HG03442 (cell line): ENCODE measurements at regions not wholly inside any gene's neighbourhood (a gene's known extent, or its start where the extent isn't known, plus 50 kb on each side); places are given as distances from the start of the nearest gene placed in this dataset.
A peak's percentile ranks its signal among the peaks of the same experiment; 100 is the strongest.
"Not testable (repeated sequence)": the region's sequence is repeated elsewhere in the genome, so short reads cannot be mapped to it uniquely, and the experiment has no call there.

Experiments used
- ATAC-seq: cut with Tn5 transposase; IDR thresholded peaks from one replicate; pipeline ENCODE4 v1.9.1; 2021; ENCODE audit warnings: mild to moderate bottlenecking, moderate library complexity; ENCODE audit not compliant: unreplicated experiment

GRCh38 chr10:44014644-44015250 lies 366.1 kb upstream of the ZNF32 start:
- ATAC-seq: no peak

- no peak for ATAC-seq
Measured at GRCh38 chr10:44013981-44014380, 365.3 kb upstream of the ZNF32 start.

GRCh38 chr10:44012921-44013320 lies 364.2 kb upstream of the ZNF32 start:
- ATAC-seq: no peak

- no peak for ATAC-seq
Measured at GRCh38 chr10:44011603-44011981, 362.9 kb upstream of the ZNF32 start.

- peak; percentile 89 for ATAC-seq
Measured at GRCh38 chr10:44010873-44011602, 362.4 kb upstream of the ZNF32 start.

- ATAC-seq: no peak
Measured at GRCh38 chr10:44009891-44010632, 361.4 kb upstream of the ZNF32 start.

- ATAC-seq: no peak
Measured at GRCh38 chr10:44008917-44009709, 360.4 kb upstream of the ZNF32 start.

GRCh38 chr10:44008270-44008916 lies 359.7 kb upstream of the ZNF32 start:
- ATAC-seq: peak; percentile 53

GRCh38 chr10:44006771-44007170 lies 358.1 kb upstream of the ZNF32 start:
- ATAC-seq: no peak

- ATAC-seq: no peak
Measured at GRCh38 chr10:44005788-44006099, 357.1 kb upstream of the ZNF32 start.

- ATAC-seq: no peak
Measured at GRCh38 chr10:44004913-44005787, 356.5 kb upstream of the ZNF32 start.

- no peak for ATAC-seq
Measured at GRCh38 chr10:43998021-43998809, 349.5 kb upstream of the ZNF32 start.

- no peak for ATAC-seq
Measured at GRCh38 chr10:43997330-43997729, 348.6 kb upstream of the ZNF32 start.

- ATAC-seq: no peak
Measured at GRCh38 chr10:43994539-43994938, 345.9 kb upstream of the ZNF32 start.

GRCh38 chr10:43992816-43993215 lies 344.1 kb upstream of the ZNF32 start:
- ATAC-seq: not testable (repeated sequence)

GRCh38 chr10:43986374-43986773 lies 337.7 kb upstream of the ZNF32 start:
- no peak for ATAC-seq

GRCh38 chr10:43985941-43986340 lies 337.3 kb upstream of the ZNF32 start:
- ATAC-seq: no peak

- ATAC-seq: no peak
Measured at GRCh38 chr10:43983856-43984271, 335.2 kb upstream of the ZNF32 start.

GRCh38 chr10:43983405-43983804 lies 334.7 kb upstream of the ZNF32 start:
- no peak for ATAC-seq
